HepG2 (cell line): ENCODE measurements at regions not wholly inside any gene's neighbourhood (a gene's known extent, or its start where the extent isn't known, plus 50 kb on each side); places are given as distances from the start of the nearest gene placed in this dataset.

Source experiments
- FOXA1 ChIP-seq, 2 experiments: fragments of 450-650 bp in 1 of 2; sonication (generic) in 1 of 2; formaldehyde crosslinking in 1 of 2; IDR thresholded peaks; 2 replicates each; pipeline versions ENCODE4 v1.4.0 to v1.6.1; 2016 to 2020; ENCODE audit warnings: missing genetic modification reagents in 1 of 2
- FOXJ3 ChIP-seq: sonication (generic); formaldehyde crosslinking; IDR thresholded peaks from 2 replicates; pipeline ENCODE4 v1.4.0; 2020; ENCODE audit warnings: missing genetic modification reagents, mild to moderate bottlenecking, borderline replicate concordance
- ISL2 ChIP-seq: sonication (generic); formaldehyde crosslinking; IDR thresholded peaks from 2 replicates; pipeline ENCODE4 v1.5.0; 2020; ENCODE audit warnings: missing genetic modification reagents
- KDM2A ChIP-seq: sonication (generic); formaldehyde crosslinking; IDR thresholded peaks from 2 replicates; pipeline ENCODE4 v1.4.0; 2020; ENCODE audit warnings: low read depth, missing genetic modification reagents, borderline replicate concordance
- KDM6A ChIP-seq: IDR thresholded peaks from 2 replicates; pipeline ENCODE4 v1.6.1; 2016; ENCODE audit warnings: low read depth
- NCOA2 ChIP-seq: sonication (generic); formaldehyde crosslinking; IDR thresholded peaks from 2 replicates; pipeline ENCODE4 v1.8.0; 2022; ENCODE audit warnings: inconsistent platforms
- RAD21 ChIP-seq: fragments of 450-650 bp; formaldehyde crosslinking; IDR thresholded peaks from 2 replicates; pipeline ENCODE4 v1.5.0; 2020; ENCODE audit warnings: mild to moderate bottlenecking
- RBFOX2 ChIP-seq: fragments of 200-400 bp; formaldehyde crosslinking; IDR thresholded peaks from 2 replicates; pipeline ENCODE4 v1.6.1; 2017; ENCODE audit warnings: low read depth, mild to moderate bottlenecking, low read length
- SP1 ChIP-seq, 2 experiments: fragments of 450-650 bp in 1 of 2; sonication (generic) in 1 of 2; formaldehyde crosslinking in 1 of 2; IDR thresholded peaks; 2 replicates each; pipeline versions ENCODE4 v1.4.0 to v1.6.1; 2016 to 2020; ENCODE audit warnings: missing genetic modification reagents in 1 of 2
- TBL1XR1 ChIP-seq: fragments of 150-350 bp; IDR thresholded peaks from 2 replicates; pipeline ENCODE4 v1.6.1; 2014; ENCODE audit warnings: borderline replicate concordance, low read length; ENCODE audit not compliant: partially characterized antibody
- TEAD3 ChIP-seq: optimal IDR thresholded peaks from 2 replicates; pipeline ENCODE3; 2016; ENCODE audit warnings: borderline replicate concordance
- TMF1 ChIP-seq: sonication (generic); formaldehyde crosslinking; IDR thresholded peaks from 2 replicates; pipeline ENCODE4 v1.8.1; 2022; ENCODE audit warnings: low read depth, missing genetic modification reagents
- XRCC5 ChIP-seq: fragments of 200-400 bp; formaldehyde crosslinking; optimal IDR thresholded peaks from 2 replicates; pipeline ENCODE3; 2017; ENCODE audit warnings: mild to moderate bottlenecking, low read length
- ZFP36 ChIP-seq: fragments of 150-350 bp; IDR thresholded peaks from 2 replicates; pipeline ENCODE4 v1.6.1; 2018; ENCODE audit warnings: borderline replicate concordance, low read length, low read depth; ENCODE audit not compliant: partially characterized antibody
- ZFX ChIP-seq: sonication (generic); formaldehyde crosslinking; IDR thresholded peaks from 2 replicates; pipeline ENCODE4 v1.4.0; 2020; ENCODE audit warnings: mild to moderate bottlenecking, low read depth, missing genetic modification reagents, moderate library complexity
- ZNF234 ChIP-seq: sonication (generic); formaldehyde crosslinking; conservative IDR thresholded peaks from 2 replicates; pipeline ENCODE4 v1.5.1; 2020; ENCODE audit warnings: mild to moderate bottlenecking, missing genetic modification reagents
- ZNF292 ChIP-seq: sonication (generic); formaldehyde crosslinking; IDR thresholded peaks from 2 replicates; pipeline ENCODE4 v1.8.1; 2022; ENCODE audit warnings: mild to moderate bottlenecking, low read depth, missing genetic modification reagents, borderline replicate concordance
- ZNF577 ChIP-seq: sonication (generic); formaldehyde crosslinking; IDR thresholded peaks from 2 replicates; pipeline ENCODE4 v1.4.0; 2020; ENCODE audit warnings: mild to moderate bottlenecking, low read depth, missing genetic modification reagents, borderline replicate concordance
- ZNF619 ChIP-seq: sonication (generic); formaldehyde crosslinking; IDR thresholded peaks from 2 replicates; pipeline ENCODE4 v1.4.0; 2020; ENCODE audit warnings: mild to moderate bottlenecking, missing genetic modification reagents
- TF ChIP-seq, protein P1 (sequence below): IDR thresholded peaks from 2 replicates; pipeline ENCODE4 v1.6.1; 2012; ENCODE audit warnings: low read length, improper control_type of control experiment
- TF ChIP-seq, protein P2 (sequence below): sonication (generic); formaldehyde crosslinking; IDR thresholded peaks from 2 replicates; pipeline ENCODE4 v1.4.0; 2020; ENCODE audit warnings: mild to moderate bottlenecking, missing genetic modification reagents
- TF ChIP-seq, protein P3 (sequence below), 2 experiments: sonication (generic) in 1 of 2; formaldehyde crosslinking in 1 of 2; IDR thresholded peaks; 2 replicates each; pipeline versions ENCODE4 v1.4.0 to v1.6.1; 2016 to 2020; ENCODE audit warnings: borderline replicate concordance in 1 of 2, low read depth in 1 of 2, mild to moderate bottlenecking in 1 of 2, missing genetic modification reagents in 1 of 2

DNA sequence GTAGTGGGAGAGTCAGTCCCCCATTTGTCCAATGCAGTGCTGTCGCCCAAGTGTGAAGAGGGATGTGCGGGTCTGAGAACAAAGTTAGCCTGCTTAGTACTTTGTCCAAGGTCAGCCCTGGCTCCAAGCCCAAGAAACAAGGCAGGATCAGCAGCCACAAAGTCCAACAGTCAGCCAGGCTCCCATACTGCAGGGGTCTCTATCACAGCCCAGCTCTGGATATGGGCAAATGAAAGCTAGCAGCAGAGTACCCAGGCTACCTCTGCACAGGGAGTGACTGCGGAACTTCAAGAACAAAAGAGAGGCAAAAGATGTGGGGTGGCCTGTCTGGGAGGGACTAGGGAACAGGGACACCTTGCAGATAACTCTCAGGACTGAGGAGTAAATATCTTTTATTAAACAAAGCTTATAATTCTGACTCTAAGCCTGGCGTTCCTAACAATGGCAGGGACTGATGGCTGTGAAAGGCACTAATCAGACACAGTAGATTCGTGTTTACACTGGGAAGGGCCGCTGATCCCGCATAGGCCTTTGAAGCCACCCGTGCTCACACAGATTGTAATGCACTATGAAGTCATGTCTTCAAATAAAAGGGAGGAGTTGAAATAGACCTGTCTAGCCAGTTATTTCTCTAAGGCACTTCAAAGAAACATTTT, 91.0 kb upstream of the EEA1 start (continued):
- TF ChIP-seq, protein P1, sequence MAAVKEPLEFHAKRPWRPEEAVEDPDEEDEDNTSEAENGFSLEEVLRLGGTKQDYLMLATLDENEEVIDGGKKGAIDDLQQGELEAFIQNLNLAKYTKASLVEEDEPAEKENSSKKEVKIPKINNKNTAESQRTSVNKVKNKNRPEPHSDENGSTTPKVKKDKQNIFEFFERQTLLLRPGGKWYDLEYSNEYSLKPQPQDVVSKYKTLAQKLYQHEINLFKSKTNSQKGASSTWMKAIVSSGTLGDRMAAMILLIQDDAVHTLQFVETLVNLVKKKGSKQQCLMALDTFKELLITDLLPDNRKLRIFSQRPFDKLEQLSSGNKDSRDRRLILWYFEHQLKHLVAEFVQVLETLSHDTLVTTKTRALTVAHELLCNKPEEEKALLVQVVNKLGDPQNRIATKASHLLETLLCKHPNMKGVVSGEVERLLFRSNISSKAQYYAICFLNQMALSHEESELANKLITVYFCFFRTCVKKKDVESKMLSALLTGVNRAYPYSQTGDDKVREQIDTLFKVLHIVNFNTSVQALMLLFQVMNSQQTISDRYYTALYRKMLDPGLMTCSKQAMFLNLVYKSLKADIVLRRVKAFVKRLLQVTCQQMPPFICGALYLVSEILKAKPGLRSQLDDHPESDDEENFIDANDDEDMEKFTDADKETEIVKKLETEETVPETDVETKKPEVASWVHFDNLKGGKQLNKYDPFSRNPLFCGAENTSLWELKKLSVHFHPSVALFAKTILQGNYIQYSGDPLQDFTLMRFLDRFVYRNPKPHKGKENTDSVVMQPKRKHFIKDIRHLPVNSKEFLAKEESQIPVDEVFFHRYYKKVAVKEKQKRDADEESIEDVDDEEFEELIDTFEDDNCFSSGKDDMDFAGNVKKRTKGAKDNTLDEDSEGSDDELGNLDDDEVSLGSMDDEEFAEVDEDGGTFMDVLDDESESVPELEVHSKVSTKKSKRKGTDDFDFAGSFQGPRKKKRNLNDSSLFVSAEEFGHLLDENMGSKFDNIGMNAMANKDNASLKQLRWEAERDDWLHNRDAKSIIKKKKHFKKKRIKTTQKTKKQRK = no peak
- no peak for TF ChIP-seq TMF1
- TF ChIP-seq ZNF292 (CRISPR knock-in tag) = peak; percentile 71; the same call in 1 of the 2 replicates
- TF ChIP-seq RAD21 (CRISPR knock-in tag) = peak; percentile 23; the same call in 1 of the 2 replicates
- TF ChIP-seq TBL1XR1 = peak; percentile 25
- TF ChIP-seq ZNF619 = no peak
- peak; percentile 71; the same call in 1 of the 2 replicates for TF ChIP-seq FOXJ3 (CRISPR knock-in tag)
- peak; percentile 95 for TF ChIP-seq ISL2
- TF ChIP-seq KDM2A (CRISPR knock-in tag) = peak; percentile 46; the same call in 1 of the 2 replicates
- TF ChIP-seq ZFP36 = no peak
- TF ChIP-seq, protein P2, sequence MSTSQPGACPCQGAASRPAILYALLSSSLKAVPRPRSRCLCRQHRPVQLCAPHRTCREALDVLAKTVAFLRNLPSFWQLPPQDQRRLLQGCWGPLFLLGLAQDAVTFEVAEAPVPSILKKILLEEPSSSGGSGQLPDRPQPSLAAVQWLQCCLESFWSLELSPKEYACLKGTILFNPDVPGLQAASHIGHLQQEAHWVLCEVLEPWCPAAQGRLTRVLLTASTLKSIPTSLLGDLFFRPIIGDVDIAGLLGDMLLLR (CRISPR knock-in tag) = no peak
- peak; percentile 79 for TF ChIP-seq ZFX (CRISPR knock-in tag)
- TF ChIP-seq ZNF577 = no peak
- TF ChIP-seq XRCC5 = peak; percentile 73
- TF ChIP-seq TEAD3 (CRISPR knock-in tag) = peak; percentile 6
- no peak for TF ChIP-seq FOXA1 (IDR thresholded peaks at IDR 0.05)
- TF ChIP-seq FOXA1 (CRISPR knock-in tag; IDR thresholded peaks at IDR 0.05) = peak; percentile 97
- peak; percentile 56 for TF ChIP-seq RBFOX2
- TF ChIP-seq ZNF234 = no peak
- peak; percentile 89 for TF ChIP-seq NCOA2
- TF ChIP-seq KDM6A (CRISPR knock-in tag) = no peak
- TF ChIP-seq, protein P3, sequence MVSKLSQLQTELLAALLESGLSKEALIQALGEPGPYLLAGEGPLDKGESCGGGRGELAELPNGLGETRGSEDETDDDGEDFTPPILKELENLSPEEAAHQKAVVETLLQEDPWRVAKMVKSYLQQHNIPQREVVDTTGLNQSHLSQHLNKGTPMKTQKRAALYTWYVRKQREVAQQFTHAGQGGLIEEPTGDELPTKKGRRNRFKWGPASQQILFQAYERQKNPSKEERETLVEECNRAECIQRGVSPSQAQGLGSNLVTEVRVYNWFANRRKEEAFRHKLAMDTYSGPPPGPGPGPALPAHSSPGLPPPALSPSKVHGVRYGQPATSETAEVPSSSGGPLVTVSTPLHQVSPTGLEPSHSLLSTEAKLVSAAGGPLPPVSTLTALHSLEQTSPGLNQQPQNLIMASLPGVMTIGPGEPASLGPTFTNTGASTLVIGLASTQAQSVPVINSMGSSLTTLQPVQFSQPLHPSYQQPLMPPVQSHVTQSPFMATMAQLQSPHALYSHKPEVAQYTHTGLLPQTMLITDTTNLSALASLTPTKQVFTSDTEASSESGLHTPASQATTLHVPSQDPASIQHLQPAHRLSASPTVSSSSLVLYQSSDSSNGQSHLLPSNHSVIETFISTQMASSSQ (IDR thresholded peaks at IDR 0.05; ENCODE audit: low read depth) = peak; percentile 21; the same call in 1 of the 2 replicates
- TF ChIP-seq, protein P3 (CRISPR knock-in tag; IDR thresholded peaks at IDR 0.05; ENCODE audit: borderline replicate concordance) = peak; percentile 70; the same call in 1 of the 2 replicates
- no peak for TF ChIP-seq SP1 (IDR thresholded peaks at IDR 0.05)
- peak; percentile 42; the same call in 1 of the 2 replicates for TF ChIP-seq SP1 (CRISPR knock-in tag; IDR thresholded peaks at IDR 0.05)
